HepG2 (cell line): ENCODE measurements at regions not wholly inside any gene's neighbourhood (a gene's known extent, or its start where the extent isn't known, plus 50 kb on each side); places are given as distances from the start of the nearest gene placed in this dataset.
A peak's percentile ranks its signal among the peaks of the same experiment; 100 is the strongest.

Experiments
- BCL6 ChIP-seq: IDR thresholded peaks from 2 replicates; pipeline ENCODE4 v1.6.1; 2016; ENCODE audit warnings: missing genetic modification reagents, missing compliant biosample characterization
- BRD4 ChIP-seq: sonication (generic); formaldehyde crosslinking; IDR thresholded peaks from 2 replicates; pipeline ENCODE4 v1.4.0; 2020; ENCODE audit warnings: missing genetic modification reagents
- CHD2 ChIP-seq: IDR thresholded peaks from 2 replicates; pipeline ENCODE4 v1.6.1; 2011; ENCODE audit warnings: low read depth, low read length, improper control_type of control experiment
- FOSL1 ChIP-seq: sonication (generic); formaldehyde crosslinking; IDR thresholded peaks from 2 replicates; pipeline ENCODE4 v1.9.0; 2021; ENCODE audit warnings: missing genetic modification reagents, borderline replicate concordance
- KDM2A ChIP-seq: sonication (generic); formaldehyde crosslinking; IDR thresholded peaks from 2 replicates; pipeline ENCODE4 v1.4.0; 2020; ENCODE audit warnings: low read depth, missing genetic modification reagents, borderline replicate concordance
- KLF13 ChIP-seq: sonication (generic); formaldehyde crosslinking; IDR thresholded peaks from 2 replicates; pipeline ENCODE4 v1.4.0; 2020; ENCODE audit warnings: mild to moderate bottlenecking, missing genetic modification reagents
- MAFK ChIP-seq, 2 experiments: IDR thresholded peaks in 1 of 2; conservative IDR thresholded peaks in 1 of 2; 2 replicates each; pipeline ENCODE4 v1.6.1; 2011; ENCODE audit warnings: improper control_type of control experiment in 2 of 2, low read length in 2 of 2
- NCOR1 ChIP-seq: fragments of 200-600 bp; sonication (generic); IDR thresholded peaks from 2 replicates; pipeline ENCODE4 v1.7.0; 2017; ENCODE audit warnings: antibody characterized with exemption, low read length, borderline replicate concordance
- POLR2AphosphoS5 ChIP-seq: IDR thresholded peaks from 2 replicates; pipeline ENCODE4 v1.6.1; 2012; ENCODE audit warnings: low read depth, low read length
- SMC3 ChIP-seq: IDR thresholded peaks from 2 replicates; pipeline ENCODE4 v1.6.1; 2011; ENCODE audit warnings: low read length, improper control_type of control experiment
- SNAI1 ChIP-seq: sonication (generic); formaldehyde crosslinking; IDR thresholded peaks from 2 replicates; pipeline ENCODE4 v1.5.0; 2020; ENCODE audit warnings: mild to moderate bottlenecking, missing genetic modification reagents, borderline replicate concordance
- TOE1 ChIP-seq: sonication (generic); formaldehyde crosslinking; IDR thresholded peaks from 2 replicates; pipeline ENCODE4 v1.4.0; 2020; ENCODE audit warnings: mild to moderate bottlenecking, missing genetic modification reagents
- U2AF1 ChIP-seq: fragments of 200-400 bp; formaldehyde crosslinking; optimal IDR thresholded peaks from 2 replicates; pipeline ENCODE3; 2017; ENCODE audit warnings: mild to moderate bottlenecking, low read depth, low read length
- XBP1 ChIP-seq: sonication (generic); formaldehyde crosslinking; IDR thresholded peaks from 2 replicates; pipeline ENCODE4 v1.5.0; 2020; ENCODE audit warnings: missing genetic modification reagents
- ZNF367 ChIP-seq: sonication (generic); formaldehyde crosslinking; IDR thresholded peaks from 2 replicates; pipeline ENCODE4 v1.4.0; 2020; ENCODE audit warnings: missing genetic modification reagents, borderline replicate concordance
- ZNF672 ChIP-seq: sonication (generic); formaldehyde crosslinking; IDR thresholded peaks from 2 replicates; pipeline ENCODE4 v1.8.1; 2022; ENCODE audit warnings: missing genetic modification reagents
- TF ChIP-seq, protein P1 (sequence below): IDR thresholded peaks from 2 replicates; pipeline ENCODE4 v1.6.1; 2016; ENCODE audit warnings: mild to moderate bottlenecking, missing biosample characterization, missing genetic modification reagents
- TF ChIP-seq, protein P2 (sequence below): IDR thresholded peaks from 2 replicates; pipeline ENCODE4 v1.6.1; 2016; ENCODE audit warnings: low read depth
- TF ChIP-seq, protein P3 (sequence below): sonication (generic); formaldehyde crosslinking; IDR thresholded peaks from 2 replicates; pipeline ENCODE4 v1.4.0; 2020; ENCODE audit warnings: mild to moderate bottlenecking, low read depth, missing genetic modification reagents
- TF ChIP-seq, protein P4 (sequence below): sonication (generic); formaldehyde crosslinking; IDR thresholded peaks from 2 replicates; pipeline ENCODE4 v1.5.1; 2020; ENCODE audit warnings: mild to moderate bottlenecking, missing genetic modification reagents, moderate library complexity
- TF ChIP-seq, protein P5 (sequence below): sonication (generic); formaldehyde crosslinking; IDR thresholded peaks from 2 replicates; pipeline ENCODE4 v1.8.1; 2023; ENCODE audit warnings: missing genetic modification reagents, inconsistent platforms, borderline replicate concordance

DNA sequence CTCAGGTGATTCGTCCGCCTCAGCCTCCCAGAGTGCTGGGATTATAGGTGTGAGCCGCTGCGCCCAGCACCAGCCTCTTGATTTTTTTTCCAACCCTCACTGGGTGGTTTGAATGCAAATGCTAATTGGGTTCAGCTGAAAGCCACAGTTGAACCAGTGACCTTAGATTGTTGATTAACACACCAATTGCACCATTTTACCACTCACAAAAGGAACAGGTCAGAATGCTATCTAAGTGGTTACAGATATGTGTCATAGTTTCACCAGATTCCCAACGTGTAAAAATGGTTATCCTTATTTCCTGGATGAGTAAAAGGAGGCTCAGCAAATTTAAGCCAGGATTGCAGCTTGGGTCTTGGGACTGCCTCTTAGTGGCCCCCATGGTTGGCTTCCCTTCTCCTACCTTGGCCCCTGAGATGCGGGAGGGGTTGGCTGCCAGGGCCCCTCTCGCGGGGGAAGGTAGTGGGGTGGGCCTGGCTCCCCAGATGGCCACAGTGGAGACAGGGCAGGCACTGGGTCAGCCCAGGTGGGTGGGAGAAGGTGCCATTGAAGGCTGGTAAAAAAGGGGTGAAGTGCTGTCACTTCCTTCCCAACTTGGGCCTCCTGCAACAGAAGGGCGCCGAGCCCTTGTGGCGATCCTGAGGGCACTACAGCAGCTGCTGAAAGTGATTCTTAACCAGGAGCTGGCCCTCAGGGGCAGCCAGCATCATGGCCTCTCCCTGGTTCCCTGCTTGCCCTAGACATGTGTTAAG, 164.9 kb upstream of the HAAO start (continued):
- TF ChIP-seq, protein P1, sequence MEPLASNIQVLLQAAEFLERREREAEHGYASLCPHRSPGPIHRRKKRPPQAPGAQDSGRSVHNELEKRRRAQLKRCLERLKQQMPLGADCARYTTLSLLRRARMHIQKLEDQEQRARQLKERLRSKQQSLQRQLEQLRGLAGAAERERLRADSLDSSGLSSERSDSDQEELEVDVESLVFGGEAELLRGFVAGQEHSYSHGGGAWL (CRISPR knock-in tag): no peak
- TF ChIP-seq, protein P2, sequence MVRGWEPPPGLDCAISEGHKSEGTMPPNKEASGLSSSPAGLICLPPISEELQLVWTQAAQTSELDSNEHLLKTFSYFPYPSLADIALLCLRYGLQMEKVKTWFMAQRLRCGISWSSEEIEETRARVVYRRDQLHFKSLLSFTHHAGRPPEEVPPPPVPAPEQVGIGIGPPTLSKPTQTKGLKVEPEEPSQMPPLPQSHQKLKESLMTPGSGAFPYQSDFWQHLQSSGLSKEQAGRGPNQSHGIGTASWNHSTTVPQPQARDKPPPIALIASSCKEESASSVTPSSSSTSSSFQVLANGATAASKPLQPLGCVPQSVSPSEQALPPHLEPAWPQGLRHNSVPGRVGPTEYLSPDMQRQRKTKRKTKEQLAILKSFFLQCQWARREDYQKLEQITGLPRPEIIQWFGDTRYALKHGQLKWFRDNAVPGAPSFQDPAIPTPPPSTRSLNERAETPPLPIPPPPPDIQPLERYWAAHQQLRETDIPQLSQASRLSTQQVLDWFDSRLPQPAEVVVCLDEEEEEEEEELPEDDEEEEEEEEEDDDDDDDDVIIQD (CRISPR knock-in tag): 0 out of 2 replicates have a peak, but pooled peaks have one; percentile 22
- TF ChIP-seq CHD2 (no peak), BRD4 (no peak), POLR2AphosphoS5 (no peak), SMC3 (no peak), ZNF367 (CRISPR knock-in tag) (no peak), KLF13 (CRISPR knock-in tag) (0 out of 2 replicates have a peak, but pooled peaks have one; percentile 23), MAFK (conservative IDR thresholded peaks at IDR 0.05 in 1 of 2, IDR thresholded peaks at IDR 0.05 in 1 of 2; ENCODE audit: low read length in 2 of 2) (peak in 1 of 2 experiments; percentile 10; a peak in 1 of 4 replicates), KDM2A (no peak), SNAI1 (no peak), XBP1 (CRISPR knock-in tag) (no peak), TOE1 (CRISPR knock-in tag) (no peak), FOSL1 (CRISPR knock-in tag) (no peak), ZNF672 (CRISPR knock-in tag) (no peak), U2AF1 (no peak), BCL6 (CRISPR knock-in tag) (no peak), NCOR1 (0 out of 2 replicates have a peak, but pooled peaks have one; percentile 17)
- TF ChIP-seq, protein P3, sequence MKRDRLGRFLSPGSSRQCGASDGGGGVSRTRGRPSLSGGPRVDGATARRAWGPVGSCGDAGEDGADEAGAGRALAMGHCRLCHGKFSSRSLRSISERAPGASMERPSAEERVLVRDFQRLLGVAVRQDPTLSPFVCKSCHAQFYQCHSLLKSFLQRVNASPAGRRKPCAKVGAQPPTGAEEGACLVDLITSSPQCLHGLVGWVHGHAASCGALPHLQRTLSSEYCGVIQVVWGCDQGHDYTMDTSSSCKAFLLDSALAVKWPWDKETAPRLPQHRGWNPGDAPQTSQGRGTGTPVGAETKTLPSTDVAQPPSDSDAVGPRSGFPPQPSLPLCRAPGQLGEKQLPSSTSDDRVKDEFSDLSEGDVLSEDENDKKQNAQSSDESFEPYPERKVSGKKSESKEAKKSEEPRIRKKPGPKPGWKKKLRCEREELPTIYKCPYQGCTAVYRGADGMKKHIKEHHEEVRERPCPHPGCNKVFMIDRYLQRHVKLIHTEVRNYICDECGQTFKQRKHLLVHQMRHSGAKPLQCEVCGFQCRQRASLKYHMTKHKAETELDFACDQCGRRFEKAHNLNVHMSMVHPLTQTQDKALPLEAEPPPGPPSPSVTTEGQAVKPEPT (CRISPR knock-in tag): no peak
- TF ChIP-seq, protein P4, sequence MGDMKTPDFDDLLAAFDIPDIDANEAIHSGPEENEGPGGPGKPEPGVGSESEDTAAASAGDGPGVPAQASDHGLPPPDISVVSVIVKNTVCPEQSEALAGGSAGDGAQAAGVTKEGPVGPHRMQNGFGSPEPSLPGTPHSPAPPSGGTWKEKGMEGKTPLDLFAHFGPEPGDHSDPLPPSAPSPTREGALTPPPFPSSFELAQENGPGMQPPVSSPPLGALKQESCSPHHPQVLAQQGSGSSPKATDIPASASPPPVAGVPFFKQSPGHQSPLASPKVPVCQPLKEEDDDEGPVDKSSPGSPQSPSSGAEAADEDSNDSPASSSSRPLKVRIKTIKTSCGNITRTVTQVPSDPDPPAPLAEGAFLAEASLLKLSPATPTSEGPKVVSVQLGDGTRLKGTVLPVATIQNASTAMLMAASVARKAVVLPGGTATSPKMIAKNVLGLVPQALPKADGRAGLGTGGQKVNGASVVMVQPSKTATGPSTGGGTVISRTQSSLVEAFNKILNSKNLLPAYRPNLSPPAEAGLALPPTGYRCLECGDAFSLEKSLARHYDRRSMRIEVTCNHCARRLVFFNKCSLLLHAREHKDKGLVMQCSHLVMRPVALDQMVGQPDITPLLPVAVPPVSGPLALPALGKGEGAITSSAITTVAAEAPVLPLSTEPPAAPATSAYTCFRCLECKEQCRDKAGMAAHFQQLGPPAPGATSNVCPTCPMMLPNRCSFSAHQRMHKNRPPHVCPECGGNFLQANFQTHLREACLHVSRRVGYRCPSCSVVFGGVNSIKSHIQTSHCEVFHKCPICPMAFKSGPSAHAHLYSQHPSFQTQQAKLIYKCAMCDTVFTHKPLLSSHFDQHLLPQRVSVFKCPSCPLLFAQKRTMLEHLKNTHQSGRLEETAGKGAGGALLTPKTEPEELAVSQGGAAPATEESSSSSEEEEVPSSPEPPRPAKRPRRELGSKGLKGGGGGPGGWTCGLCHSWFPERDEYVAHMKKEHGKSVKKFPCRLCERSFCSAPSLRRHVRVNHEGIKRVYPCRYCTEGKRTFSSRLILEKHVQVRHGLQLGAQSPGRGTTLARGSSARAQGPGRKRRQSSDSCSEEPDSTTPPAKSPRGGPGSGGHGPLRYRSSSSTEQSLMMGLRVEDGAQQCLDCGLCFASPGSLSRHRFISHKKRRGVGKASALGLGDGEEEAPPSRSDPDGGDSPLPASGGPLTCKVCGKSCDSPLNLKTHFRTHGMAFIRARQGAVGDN (CRISPR knock-in tag): peak; percentile 60
- TF ChIP-seq, protein P5, sequence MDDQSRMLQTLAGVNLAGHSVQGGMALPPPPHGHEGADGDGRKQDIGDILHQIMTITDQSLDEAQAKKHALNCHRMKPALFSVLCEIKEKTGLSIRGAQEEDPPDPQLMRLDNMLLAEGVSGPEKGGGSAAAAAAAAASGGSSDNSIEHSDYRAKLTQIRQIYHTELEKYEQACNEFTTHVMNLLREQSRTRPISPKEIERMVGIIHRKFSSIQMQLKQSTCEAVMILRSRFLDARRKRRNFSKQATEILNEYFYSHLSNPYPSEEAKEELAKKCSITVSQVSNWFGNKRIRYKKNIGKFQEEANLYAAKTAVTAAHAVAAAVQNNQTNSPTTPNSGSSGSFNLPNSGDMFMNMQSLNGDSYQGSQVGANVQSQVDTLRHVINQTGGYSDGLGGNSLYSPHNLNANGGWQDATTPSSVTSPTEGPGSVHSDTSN (CRISPR knock-in tag): no peak
